PC-3 (cell line): ENCODE measurements at regions not wholly inside any gene's neighbourhood (a gene's known extent, or its start where the extent isn't known, plus 50 kb on each side); places are given as distances from the start of the nearest gene placed in this dataset.

ENCODE experiments used
- ATAC-seq: fragments of 200-7000 bp; cut with Tn5 transposase; 2 replicates; pipeline ENCODE4 v1.9.1; 2020; ENCODE audit warnings: mild to moderate bottlenecking, moderate library complexity
- BruUV-seq: library from RNA; stranded (reverse); fragments of 400-500 nt; replicated peaks from 2 replicates; lab custom pipeline; 2021; lab: Mats Ljungman, UMichigan
- CTCF ChIA-PET: fragments of 300-600 bp; sonication (Branson Sonifier 250); formaldehyde crosslinking; loops from one replicate; lab custom pipeline; 2022; ENCODE audit warnings: antibody characterized with exemption; lab: Charles Lee
- POLR2A ChIA-PET: fragments of 300-600 bp; sonication (Branson Sonifier 250); formaldehyde crosslinking; loops from one replicate; lab custom pipeline; 2022; ENCODE audit warnings: antibody characterized with exemption; ENCODE audit not compliant: unreplicated experiment; lab: Charles Lee
- DNase-seq: peaks from one replicate; pipeline ENCODE4 v3.0.0-alpha.2; 2015
- H2AFZ ChIP-seq: fragments of 300-600 bp; sonication (generic); 2 replicates; pipeline ENCODE4 v1.6.0; 2016; ENCODE audit warnings: antibody characterized with exemption, low read length
- H3F3A ChIP-seq: fragments of 300-600 bp; sonication (generic); one replicate; pipeline ENCODE4 v1.6.0; 2017; ENCODE audit warnings: antibody characterized with exemption, low read length, control low read depth, mild to moderate bottlenecking; ENCODE audit not compliant: unreplicated experiment
- H3K27ac ChIP-seq: fragments of 300-600 bp; sonication (generic); 2 replicates; pipeline ENCODE4 v1.5.1; 2016; ENCODE audit warnings: mild to moderate bottlenecking, low read length
- H3K27me3 ChIP-seq: fragments of 300-600 bp; sonication (generic); 2 replicates; pipeline ENCODE4 v1.6.1; 2016; ENCODE audit warnings: low read length, mixed read lengths
- H3K36me3 ChIP-seq: fragments of 300-600 bp; sonication (generic); 2 replicates; pipeline ENCODE4 v1.6.1; 2016; ENCODE audit warnings: low read depth, mixed run types, low read length, mixed read lengths
- H3K4me1 ChIP-seq: fragments of 300-600 bp; sonication (generic); 2 replicates; pipeline ENCODE4 v1.5.1; 2016; ENCODE audit warnings: low read length; ENCODE audit not compliant: insufficient read depth
- H3K4me2 ChIP-seq: fragments of 300-600 bp; sonication (generic); 2 replicates; pipeline ENCODE4 v1.6.0; 2016; ENCODE audit warnings: low read length
- H3K4me3 ChIP-seq: fragments of 300-600 bp; sonication (generic); 2 replicates; pipeline ENCODE4 v1.5.1; 2016; ENCODE audit warnings: mild to moderate bottlenecking, low read length, mixed read lengths
- H3K79me2 ChIP-seq: fragments of 300-600 bp; sonication (generic); 2 replicates; pipeline ENCODE4 v1.6.1; 2017; ENCODE audit warnings: low read length, mixed read lengths
- H3K9ac ChIP-seq: fragments of 300-600 bp; sonication (generic); 2 replicates; pipeline ENCODE4 v1.6.0; 2016; ENCODE audit warnings: mild to moderate bottlenecking, low read length
- H3K9me2 ChIP-seq: fragments of 300-600 bp; sonication (generic); replicated peaks from 2 replicates; pipeline ENCODE4 v1.6.1; 2016; ENCODE audit warnings: mixed run types, low read length, mixed read lengths
- H3K9me3 ChIP-seq: fragments of 300-600 bp; sonication (generic); 2 replicates; pipeline ENCODE4 v1.6.1; 2016; ENCODE audit warnings: low read length, mixed read lengths
- H4K20me1 ChIP-seq: fragments of 300-600 bp; sonication (generic); 2 replicates; pipeline ENCODE4 v1.6.1; 2016; ENCODE audit warnings: low read length, mixed read lengths
- CTCF ChIP-seq: fragments of 300-600 bp; sonication (generic); conservative IDR thresholded peaks from 2 replicates; pipeline ENCODE4 v1.5.1; 2017; ENCODE audit warnings: antibody characterized with exemption, low read depth, mild to moderate bottlenecking, low read length
- EZH2 ChIP-seq: fragments of 300-600 bp; sonication (generic); IDR thresholded peaks from one replicate; pipeline ENCODE4 v1.6.1; 2017; ENCODE audit warnings: antibody characterized with exemption, mild to moderate bottlenecking, low read length; ENCODE audit not compliant: unreplicated experiment
- EZH2phosphoT487 ChIP-seq: fragments of 300-600 bp; sonication (generic); IDR thresholded peaks from 2 replicates; pipeline ENCODE4 v1.6.1; 2018; ENCODE audit warnings: mild to moderate bottlenecking, antibody characterized with exemption, low read length, borderline replicate concordance
- intact Hi-C: fragments of 100-400 bp; cut with micrococcal nuclease; formaldehyde crosslinking; loops from 2 replicates; pipeline ENCODE4 v1.9.0; 2023

GRCh38 chr5:166412191-166412590 lies 1879.3 kb upstream of the WWC1 start:
- Histone ChIP-seq H3K4me1 (no peaks in the 10 kb centered on the region), H3K4me3 (no peak overlapping the region), H3K36me3 (no peaks in the 10 kb centered on the region), H3K9ac (no peak overlapping the region), H3K27me3 (no peaks in the 10 kb centered on the region), H3K4me2 (no peak overlapping the region), H3K27ac (no peak overlapping the region), H3K9me3 (no peaks in the 10 kb centered on the region), H3K9me2 (no peaks in the 10 kb centered on the region), H4K20me1 (no peaks in the 10 kb centered on the region), H3F3A (no peaks in the 10 kb centered on the region), H2AFZ (no peak overlapping the region), H3K79me2 (no peaks in the 10 kb centered on the region)
- no peak for TF ChIP-seq EZH2
- TF ChIP-seq EZH2phosphoT487, result no peak
- no peak for TF ChIP-seq CTCF
- POLR2A ChIA-PET, result no interaction called here
- CTCF ChIA-PET, result no interaction called here
- ATAC-seq (no peak), DNase-seq (no peak)
- intact Hi-C loops, result no loop called here
- no TSS peak for BruUV-seq

DNA sequence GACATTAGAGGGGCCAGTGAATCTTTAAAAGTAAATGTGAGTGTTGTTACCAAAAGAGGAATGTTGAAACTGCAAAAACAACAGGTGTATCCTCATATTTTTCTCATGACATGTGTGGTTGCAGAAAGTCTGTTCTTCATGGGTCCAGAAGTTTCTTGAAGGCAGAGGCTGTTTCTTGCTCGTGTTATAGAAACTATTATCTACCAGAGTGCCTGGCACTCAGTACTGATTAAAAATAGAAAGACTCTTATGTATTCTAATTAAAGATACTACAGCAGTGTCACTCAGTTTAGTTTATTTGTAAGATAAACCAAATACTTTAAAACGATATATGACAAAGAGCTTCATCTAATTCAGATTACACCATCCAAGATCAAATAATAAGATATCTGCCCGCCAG lies 1864.2 kb upstream of the WWC1 start:
- Histone ChIP-seq H3K36me3 (no peaks in the 10 kb centered on the region), H2AFZ (no peak overlapping the region), H4K20me1 (no peaks in the 10 kb centered on the region), H3K9me2 (no peaks in the 10 kb centered on the region), H3K27me3 (no peaks in the 10 kb centered on the region), H3K4me2 (no peak overlapping the region), H3F3A (no peaks in the 10 kb centered on the region), H3K27ac (no peak overlapping the region), H3K4me3 (no peak overlapping the region), H3K4me1 (no peaks in the 10 kb centered on the region), H3K9me3 (peaks cover 5% of the 10 kb centered on the region; the same call in 1 of the 2 replicates), H3K79me2 (no peaks in the 10 kb centered on the region), H3K9ac (no peak overlapping the region)
- no peak for TF ChIP-seq EZH2
- TF ChIP-seq CTCF, result no peak
- TF ChIP-seq EZH2phosphoT487, result no peak
- DNase-seq, result no peak
- intact Hi-C loops, result no loop called here
- ATAC-seq, result no peak
- BruUV-seq, result no TSS peak
- ChIA-PET CTCF (no interaction called here), POLR2A (no interaction called here)

- H3K4me2 ChIP-seq, result no peak overlapping the region
- no peaks in the 10 kb centered on the region for H3K9me2 ChIP-seq
- H3K4me3 ChIP-seq, result no peak overlapping the region
- no peak overlapping the region for H3K9ac ChIP-seq
- H2AFZ ChIP-seq, result no peak overlapping the region
- DNase-seq (no peak), ATAC-seq (no peak)
- H3K79me2 ChIP-seq, result no peaks in the 10 kb centered on the region
- H4K20me1 ChIP-seq, result no peaks in the 10 kb centered on the region
- H3K4me1 ChIP-seq, result no peaks in the 10 kb centered on the region
- TF ChIP-seq EZH2, result no peak
- no peak for TF ChIP-seq CTCF
- TF ChIP-seq EZH2phosphoT487, result no peak
- no peaks in the 10 kb centered on the region for H3F3A ChIP-seq
- H3K27me3 ChIP-seq, result no peaks in the 10 kb centered on the region
- H3K27ac ChIP-seq, result no peak overlapping the region
- POLR2A ChIA-PET, result no interaction called here
- peaks cover 5% of the 10 kb centered on the region; the same call in 1 of the 2 replicates for H3K9me3 ChIP-seq
- intact Hi-C loops, result no loop called here
- no TSS peak for BruUV-seq
- CTCF ChIA-PET, result no interaction called here
- H3K36me3 ChIP-seq, result no peaks in the 10 kb centered on the region
Observed at GRCh38 chr5:166428264-166428803, 1863.1 kb upstream of the WWC1 start.
